ENCODE measurements at regions not wholly inside any gene's neighbourhood (a gene's known extent, or its start where the extent isn't known, plus 50 kb on each side); places are given as distances from the start of the nearest gene placed in this dataset.

DNA sequence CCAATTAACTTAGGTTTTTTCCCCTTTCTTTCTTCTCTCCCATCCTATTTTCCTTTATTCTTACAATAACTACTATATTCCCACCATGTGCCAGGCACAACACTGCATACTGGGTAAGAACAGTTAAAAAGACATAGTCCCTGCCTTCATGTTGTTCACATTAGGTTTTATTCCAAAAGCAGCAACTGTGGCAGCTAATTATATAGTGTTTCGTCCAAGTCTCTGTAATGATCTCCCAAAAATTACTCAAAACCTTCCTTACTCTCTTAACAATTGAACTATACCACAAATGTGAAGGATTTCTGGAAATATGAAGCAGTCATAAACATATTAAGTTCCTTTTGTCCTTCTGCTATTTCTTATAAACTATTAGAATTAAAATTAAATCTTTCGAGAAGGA, 184.1 kb upstream of the C11orf58 start:
- no peak overlapping the region for H3K27ac ChIP-seq
- TF ChIP-seq CTCF (conservative IDR thresholded peaks at IDR 0.05) (no peak), ZFX (IDR thresholded peaks at IDR 0.05) (no peak)

DNA sequence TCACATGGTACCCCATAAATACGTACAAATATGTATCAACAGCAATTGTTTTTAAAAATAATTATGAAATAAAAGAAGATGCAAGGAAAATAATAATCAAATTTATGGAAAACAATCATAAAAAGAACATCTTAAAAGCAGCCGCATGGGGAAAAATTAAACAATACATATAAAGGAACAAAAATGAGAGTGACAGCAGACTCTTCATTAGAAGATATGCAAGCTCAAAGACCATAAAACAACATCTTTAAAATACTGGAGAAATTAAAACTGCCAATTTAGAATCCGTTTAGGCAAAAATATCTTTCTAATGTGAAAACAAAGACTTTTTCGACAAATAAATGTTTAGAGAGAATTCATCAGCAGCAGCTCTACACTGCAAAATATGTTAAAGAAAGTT, 190.6 kb upstream of the C11orf58 start:
- TF ChIP-seq ZFX (IDR thresholded peaks at IDR 0.05) (no peak), CTCF (conservative IDR thresholded peaks at IDR 0.05) (no peak)
- no peak overlapping the region for H3K27ac ChIP-seq

DNA sequence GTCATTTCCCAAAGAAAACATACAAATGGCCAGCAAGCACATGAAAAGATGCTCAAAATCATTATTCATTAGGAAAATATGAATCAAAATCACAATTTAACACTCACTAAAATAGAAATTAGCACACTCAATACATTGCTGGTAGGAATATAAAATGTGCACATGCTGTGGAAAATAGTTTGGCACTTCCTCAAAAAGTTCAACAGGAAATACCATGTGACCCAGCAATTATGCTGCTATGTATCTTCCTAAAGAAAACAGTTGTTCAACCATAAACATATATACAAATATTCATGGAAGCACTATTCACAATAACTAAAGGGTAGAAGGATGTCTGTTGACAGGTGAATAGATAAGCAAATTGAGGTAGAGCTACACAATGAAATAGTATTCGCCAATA, 187.3 kb upstream of the SOX6 start:
- no peak overlapping the region for H3K27ac ChIP-seq
- no peak for TF ChIP-seq CTCF (conservative IDR thresholded peaks at IDR 0.05)

GRCh38 chr11:16542353-16542752, 186.0 kb upstream of the SOX6 start:
- H3K27ac ChIP-seq, result no peak overlapping the region
- no peak for TF ChIP-seq CTCF (conservative IDR thresholded peaks at IDR 0.05)
- TF ChIP-seq ZFX (IDR thresholded peaks at IDR 0.05), result no peak

DNA sequence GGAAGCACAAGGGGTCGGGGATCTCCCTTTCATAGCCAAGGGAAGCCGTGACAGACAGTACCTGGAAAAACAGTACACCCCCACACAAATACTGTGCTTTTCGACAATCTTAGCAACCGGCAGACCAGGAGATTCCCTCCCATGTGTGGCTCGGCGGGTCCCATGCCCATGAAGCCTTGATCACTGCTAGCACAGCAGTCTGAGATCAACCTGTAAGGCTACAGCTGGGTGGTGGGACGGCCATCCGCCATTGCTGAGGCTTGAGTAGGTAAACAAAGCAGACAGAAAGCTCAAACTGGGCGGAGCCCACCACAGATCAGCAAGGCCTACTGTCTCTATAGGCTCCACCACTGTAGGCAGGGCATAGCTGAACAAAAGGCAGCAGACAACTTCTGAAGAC, 180.2 kb upstream of the SOX6 start:
- no peak overlapping the region for H3K27ac ChIP-seq
- TF ChIP-seq CTCF (conservative IDR thresholded peaks at IDR 0.05) (no peak), ZFX (IDR thresholded peaks at IDR 0.05) (no peak)

GRCh38 chr11:16528639-16529038, 172.3 kb upstream of the SOX6 start:
- no peak for TF ChIP-seq ZFX (IDR thresholded peaks at IDR 0.05)
- TF ChIP-seq CTCF (conservative IDR thresholded peaks at IDR 0.05), result no peak
- H3K27ac ChIP-seq, result no peak overlapping the region

DNA sequence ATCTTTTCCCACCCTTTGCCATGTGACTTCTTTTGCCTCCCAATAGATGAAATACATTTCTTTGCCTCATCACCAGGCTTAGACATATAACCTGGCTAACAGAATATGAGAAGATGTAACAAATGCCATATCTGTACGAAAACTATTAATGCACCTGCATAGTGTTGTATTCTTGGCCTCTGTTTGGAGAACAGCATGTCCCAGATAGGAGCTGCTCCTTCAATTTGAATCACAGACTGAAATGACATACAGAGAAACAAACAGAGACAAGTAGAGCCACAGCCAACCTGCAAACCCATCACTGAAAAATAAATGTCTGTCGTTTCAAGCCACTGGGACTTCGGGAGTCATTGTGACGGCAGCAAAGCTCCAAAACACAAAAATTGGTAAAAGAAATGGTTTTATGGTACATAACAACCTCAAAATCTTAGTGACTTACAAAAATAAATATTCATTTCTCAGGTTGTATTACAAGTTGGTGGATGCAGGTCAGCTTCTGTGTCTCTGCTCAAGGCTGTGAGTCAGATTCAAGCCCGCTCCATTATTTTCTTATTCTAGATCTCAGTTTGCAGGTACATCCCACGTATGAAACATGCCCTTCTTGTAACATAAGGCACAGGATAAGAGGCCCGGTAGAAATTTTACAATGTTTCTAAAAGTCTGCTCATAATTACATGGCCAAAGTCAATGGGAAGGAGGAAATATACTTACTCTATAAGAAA, 171.3 kb upstream of the SOX6 start:
- H3K27ac ChIP-seq, result no peak overlapping the region
- TF ChIP-seq CTCF (conservative IDR thresholded peaks at IDR 0.05) (no peak), ZFX (IDR thresholded peaks at IDR 0.05) (no peak)
